ENCODE measurements at regions not wholly inside any gene's neighbourhood (a gene's known extent, or its start where the extent isn't known, plus 50 kb on each side); places are given as distances from the start of the nearest gene placed in this dataset.

DNA sequence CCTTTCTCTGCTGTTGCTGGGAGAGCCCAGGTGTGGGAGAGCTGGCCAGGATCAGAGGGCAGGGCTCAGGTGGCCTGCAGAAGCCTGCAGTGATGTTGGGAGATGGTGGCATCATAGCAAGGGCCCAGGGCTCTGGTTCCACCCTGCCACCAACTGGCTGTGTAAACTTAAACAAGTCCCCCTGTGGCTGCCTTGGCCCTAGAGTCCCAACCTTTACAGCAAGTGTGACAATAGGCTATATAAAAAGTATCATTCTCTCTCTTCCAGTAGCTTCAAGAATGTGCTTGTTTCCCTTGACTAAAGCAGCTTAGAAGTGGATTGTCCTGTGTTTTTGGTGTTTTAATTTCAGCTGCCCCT is 201.8 kb upstream of the E2F8 start (continued):
- TF ChIP-seq MECOM (CRISPR knock-in tag; IDR thresholded peaks at IDR 0.05), result no peak
- TF ChIP-seq ZC3H11A (IDR thresholded peaks at IDR 0.05; ENCODE audit: low read depth, low read length), result no peak
- TF ChIP-seq ILK (tag; IDR thresholded peaks at IDR 0.05; ENCODE audit: borderline replicate concordance, low read depth), result no peak
- no peak for TF ChIP-seq ZBTB1 (CRISPR knock-in tag; IDR thresholded peaks at IDR 0.05; ENCODE audit: borderline replicate concordance, low read depth)
- TF ChIP-seq, protein P1, sequence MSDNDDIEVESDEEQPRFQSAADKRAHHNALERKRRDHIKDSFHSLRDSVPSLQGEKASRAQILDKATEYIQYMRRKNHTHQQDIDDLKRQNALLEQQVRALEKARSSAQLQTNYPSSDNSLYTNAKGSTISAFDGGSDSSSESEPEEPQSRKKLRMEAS (CRISPR knock-in tag; IDR thresholded peaks at IDR 0.05), result no peak
- TF ChIP-seq, protein P2, sequence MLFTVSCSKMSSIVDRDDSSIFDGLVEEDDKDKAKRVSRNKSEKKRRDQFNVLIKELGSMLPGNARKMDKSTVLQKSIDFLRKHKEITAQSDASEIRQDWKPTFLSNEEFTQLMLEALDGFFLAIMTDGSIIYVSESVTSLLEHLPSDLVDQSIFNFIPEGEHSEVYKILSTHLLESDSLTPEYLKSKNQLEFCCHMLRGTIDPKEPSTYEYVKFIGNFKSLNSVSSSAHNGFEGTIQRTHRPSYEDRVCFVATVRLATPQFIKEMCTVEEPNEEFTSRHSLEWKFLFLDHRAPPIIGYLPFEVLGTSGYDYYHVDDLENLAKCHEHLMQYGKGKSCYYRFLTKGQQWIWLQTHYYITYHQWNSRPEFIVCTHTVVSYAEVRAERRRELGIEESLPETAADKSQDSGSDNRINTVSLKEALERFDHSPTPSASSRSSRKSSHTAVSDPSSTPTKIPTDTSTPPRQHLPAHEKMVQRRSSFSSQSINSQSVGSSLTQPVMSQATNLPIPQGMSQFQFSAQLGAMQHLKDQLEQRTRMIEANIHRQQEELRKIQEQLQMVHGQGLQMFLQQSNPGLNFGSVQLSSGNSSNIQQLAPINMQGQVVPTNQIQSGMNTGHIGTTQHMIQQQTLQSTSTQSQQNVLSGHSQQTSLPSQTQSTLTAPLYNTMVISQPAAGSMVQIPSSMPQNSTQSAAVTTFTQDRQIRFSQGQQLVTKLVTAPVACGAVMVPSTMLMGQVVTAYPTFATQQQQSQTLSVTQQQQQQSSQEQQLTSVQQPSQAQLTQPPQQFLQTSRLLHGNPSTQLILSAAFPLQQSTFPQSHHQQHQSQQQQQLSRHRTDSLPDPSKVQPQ (CRISPR knock-in tag; IDR thresholded peaks at IDR 0.05; ENCODE audit: borderline replicate concordance), result no peak
- TF ChIP-seq ZNF586 (CRISPR knock-in tag; conservative IDR thresholded peaks at IDR 0.05), result no peak
- TF ChIP-seq HDAC2 (IDR thresholded peaks at IDR 0.05), result peak; percentile 5; the same call in 1 of the 2 replicates
- TF ChIP-seq, protein P3, sequence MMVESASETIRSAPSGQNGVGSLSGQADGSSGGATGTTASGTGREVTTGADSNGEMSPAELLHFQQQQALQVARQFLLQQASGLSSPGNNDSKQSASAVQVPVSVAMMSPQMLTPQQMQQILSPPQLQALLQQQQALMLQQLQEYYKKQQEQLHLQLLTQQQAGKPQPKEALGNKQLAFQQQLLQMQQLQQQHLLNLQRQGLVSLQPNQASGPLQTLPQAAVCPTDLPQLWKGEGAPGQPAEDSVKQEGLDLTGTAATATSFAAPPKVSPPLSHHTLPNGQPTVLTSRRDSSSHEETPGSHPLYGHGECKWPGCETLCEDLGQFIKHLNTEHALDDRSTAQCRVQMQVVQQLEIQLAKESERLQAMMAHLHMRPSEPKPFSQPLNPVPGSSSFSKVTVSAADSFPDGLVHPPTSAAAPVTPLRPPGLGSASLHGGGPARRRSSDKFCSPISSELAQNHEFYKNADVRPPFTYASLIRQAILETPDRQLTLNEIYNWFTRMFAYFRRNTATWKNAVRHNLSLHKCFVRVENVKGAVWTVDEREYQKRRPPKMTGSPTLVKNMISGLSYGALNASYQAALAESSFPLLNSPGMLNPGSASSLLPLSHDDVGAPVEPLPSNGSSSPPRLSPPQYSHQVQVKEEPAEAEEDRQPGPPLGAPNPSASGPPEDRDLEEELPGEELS (CRISPR knock-in tag; IDR thresholded peaks at IDR 0.05; ENCODE audit: borderline replicate concordance), result no peak
- TF ChIP-seq TBL1XR1 (IDR thresholded peaks at IDR 0.05; ENCODE audit: low read length in 2 of 2), result peak in 1 of 2 experiments; percentile 11; a peak in 1 of 4 replicates
- TF ChIP-seq ZNF583 (CRISPR knock-in tag; IDR thresholded peaks at IDR 0.05), result no peak
